ENCODE measurements at regions not wholly inside any gene's neighbourhood (a gene's known extent, or its start where the extent isn't known, plus 50 kb on each side); places are given as distances from the start of the nearest gene placed in this dataset.

GRCh38 chr14:96979611-96980074 is 182.5 kb downstream of the VRK1 start:
- DNase-seq (ENCODE audit: low read depth in 2 of 2), result no peak

GRCh38 chr14:96980835-96981234 is 183.7 kb downstream of the VRK1 start:
- DNase-seq (ENCODE audit: low read depth in 2 of 2), result no peak

- DNase-seq (ENCODE audit: low read depth in 2 of 2), result no peak
Measured at GRCh38 chr14:96986256-96987085, 189.3 kb downstream of the VRK1 start.

GRCh38 chr14:96987086-96987474 is 189.9 kb downstream of the VRK1 start:
- no peak for DNase-seq (ENCODE audit: low read depth in 2 of 2)

- no peak for DNase-seq (ENCODE audit: low read depth in 2 of 2)
Measured at GRCh38 chr14:96987771-96988170, 190.6 kb downstream of the VRK1 start.

- no peak for DNase-seq (ENCODE audit: low read depth in 2 of 2)
Measured at GRCh38 chr14:96989306-96989705, 192.1 kb downstream of the VRK1 start.

GRCh38 chr14:96991226-96991625 is 194.0 kb downstream of the VRK1 start:
- DNase-seq (ENCODE audit: low read depth in 2 of 2), result no peak

- DNase-seq (ENCODE audit: low read depth in 2 of 2), result no peak
Measured at GRCh38 chr14:96994999-96995398, 197.8 kb downstream of the VRK1 start.

- no peak for DNase-seq (ENCODE audit: low read depth in 2 of 2)
Measured at GRCh38 chr14:96997269-96997668, 200.1 kb downstream of the VRK1 start.

- DNase-seq (ENCODE audit: low read depth in 2 of 2), result no peak
Measured at GRCh38 chr14:96997996-96998395, 200.8 kb downstream of the VRK1 start.

GRCh38 chr14:96999654-97000155 is 202.5 kb downstream of the VRK1 start:
- DNase-seq (ENCODE audit: low read depth in 2 of 2), result no peak

- DNase-seq (ENCODE audit: low read depth in 2 of 2), result no peak
Measured at GRCh38 chr14:97002454-97002853, 205.3 kb downstream of the VRK1 start.

- no peak for DNase-seq (ENCODE audit: low read depth in 2 of 2)
Measured at GRCh38 chr14:97005934-97006333, 208.8 kb downstream of the VRK1 start.

GRCh38 chr14:97010491-97011160 is 213.4 kb downstream of the VRK1 start:
- no peak for DNase-seq (ENCODE audit: low read depth in 2 of 2)

GRCh38 chr14:97013878-97014277 is 216.7 kb downstream of the VRK1 start:
- no peak for DNase-seq (ENCODE audit: low read depth in 2 of 2)

- no peak for DNase-seq (ENCODE audit: low read depth in 2 of 2)
Measured at GRCh38 chr14:97021001-97021400, 223.8 kb downstream of the VRK1 start.

- no peak for DNase-seq (ENCODE audit: low read depth in 2 of 2)
Measured at GRCh38 chr14:97021571-97022168, 224.5 kb downstream of the VRK1 start.

GRCh38 chr14:97022741-97023140 is 225.6 kb downstream of the VRK1 start:
- DNase-seq (ENCODE audit: low read depth in 2 of 2), result no peak

GRCh38 chr14:97023871-97024270 is 226.7 kb downstream of the VRK1 start:
- DNase-seq (ENCODE audit: low read depth in 2 of 2), result no peak

GRCh38 chr14:97024300-97024699 is 227.1 kb downstream of the VRK1 start:
- no peak for DNase-seq (ENCODE audit: low read depth in 2 of 2)

GRCh38 chr14:97025722-97026121 is 228.5 kb downstream of the VRK1 start:
- DNase-seq (ENCODE audit: low read depth in 2 of 2), result no peak

- no peak for DNase-seq (ENCODE audit: low read depth in 2 of 2)
Measured at GRCh38 chr14:97027256-97027999, 230.2 kb downstream of the VRK1 start.
